PC-9 (cell line): ENCODE measurements at regions not wholly inside any gene's neighbourhood (a gene's known extent, or its start where the extent isn't known, plus 50 kb on each side); places are given as distances from the start of the nearest gene placed in this dataset.

Experiments
- EZH2 ChIP-seq: fragments of 200-600 bp; sonication (generic); IDR thresholded peaks from 2 replicates; pipeline ENCODE4 v1.8.0; 2017; ENCODE audit warnings: antibody characterized with exemption, low read depth
- TF ChIP-seq, protein P1 (sequence below): fragments of 200-600 bp; sonication (generic); conservative IDR thresholded peaks from 2 replicates; pipeline ENCODE4 v1.6.1; 2017; ENCODE audit warnings: mixed run types, antibody characterized with exemption, mild to moderate bottlenecking, moderate library complexity

GRCh38 chr7:41306486-41306885 lies 396.4 kb downstream of the INHBA start:
- TF ChIP-seq, protein P1, sequence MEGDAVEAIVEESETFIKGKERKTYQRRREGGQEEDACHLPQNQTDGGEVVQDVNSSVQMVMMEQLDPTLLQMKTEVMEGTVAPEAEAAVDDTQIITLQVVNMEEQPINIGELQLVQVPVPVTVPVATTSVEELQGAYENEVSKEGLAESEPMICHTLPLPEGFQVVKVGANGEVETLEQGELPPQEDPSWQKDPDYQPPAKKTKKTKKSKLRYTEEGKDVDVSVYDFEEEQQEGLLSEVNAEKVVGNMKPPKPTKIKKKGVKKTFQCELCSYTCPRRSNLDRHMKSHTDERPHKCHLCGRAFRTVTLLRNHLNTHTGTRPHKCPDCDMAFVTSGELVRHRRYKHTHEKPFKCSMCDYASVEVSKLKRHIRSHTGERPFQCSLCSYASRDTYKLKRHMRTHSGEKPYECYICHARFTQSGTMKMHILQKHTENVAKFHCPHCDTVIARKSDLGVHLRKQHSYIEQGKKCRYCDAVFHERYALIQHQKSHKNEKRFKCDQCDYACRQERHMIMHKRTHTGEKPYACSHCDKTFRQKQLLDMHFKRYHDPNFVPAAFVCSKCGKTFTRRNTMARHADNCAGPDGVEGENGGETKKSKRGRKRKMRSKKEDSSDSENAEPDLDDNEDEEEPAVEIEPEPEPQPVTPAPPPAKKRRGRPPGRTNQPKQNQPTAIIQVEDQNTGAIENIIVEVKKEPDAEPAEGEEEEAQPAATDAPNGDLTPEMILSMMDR: no peak
- TF ChIP-seq EZH2: no peak
